Nephron progenitor cell (in vitro differentiated cells): ENCODE measurements at regions not wholly inside any gene's neighbourhood (a gene's known extent, or its start where the extent isn't known, plus 50 kb on each side); places are given as distances from the start of the nearest gene placed in this dataset.

Source experiments
- DNase-seq: peaks from one replicate; pipeline ENCODE4 v3.0.0; 2021
- H3K27ac Mint-ChIP-seq: 2 replicates; pipeline ENCODE4 v1.8.0; 2021; ENCODE audit warnings: mild to moderate bottlenecking, moderate library complexity, mixed read lengths
- H3K27me3 Mint-ChIP-seq: 2 replicates; pipeline ENCODE4 v1.8.0; 2021; ENCODE audit warnings: mild to moderate bottlenecking, low read depth, mixed read lengths; ENCODE audit not compliant: poor library complexity
- H3K36me3 Mint-ChIP-seq: 2 replicates; pipeline ENCODE4 v1.8.0; 2021; ENCODE audit warnings: low read depth, mixed read lengths
- H3K4me1 Mint-ChIP-seq: 2 replicates; pipeline ENCODE4 v1.8.0; 2021; ENCODE audit warnings: mixed read lengths
- H3K4me3 Mint-ChIP-seq: 2 replicates; pipeline ENCODE4 v1.8.0; 2021; ENCODE audit warnings: mild to moderate bottlenecking, moderate library complexity, mixed read lengths
- H3K9me3 Mint-ChIP-seq: 2 replicates; pipeline ENCODE4 v1.8.0; 2021; ENCODE audit warnings: mild to moderate bottlenecking, moderate library complexity, mixed read lengths
- CTCF ChIP-seq: fragments of 200-600 bp; sonication (generic); IDR thresholded peaks from 2 replicates; pipeline ENCODE4 v1.5.0; 2021; ENCODE audit warnings: antibody characterized with exemption

- no peak for DNase-seq
- Mint-ChIP-seq H3K36me3 (no peaks in the 10 kb centered on the region), H3K4me3 (no peak overlapping the region), H3K4me1 (peaks cover 14% of the 10 kb centered on the region), H3K27ac (no peak overlapping the region), H3K27me3 (peaks cover 3% of the 10 kb centered on the region), H3K9me3 (peaks cover 18% of the 10 kb centered on the region)
- TF ChIP-seq CTCF = no peak
Measured at GRCh38 chr3:66095295-66096001, 56.7 kb upstream of the MAGI1 start.

- DNase-seq = no peak
- TF ChIP-seq CTCF = no peak
- Mint-ChIP-seq H3K4me1 (peaks cover 7% of the 10 kb centered on the region), H3K4me3 (no peak overlapping the region), H3K36me3 (no peaks in the 10 kb centered on the region), H3K27ac (no peak overlapping the region), H3K9me3 (peaks cover 18% of the 10 kb centered on the region), H3K27me3 (peaks cover 3% of the 10 kb centered on the region)
Measured at GRCh38 chr3:66093981-66094380, 55.3 kb upstream of the MAGI1 start.

- no peak for TF ChIP-seq CTCF
- DNase-seq = no peak
- Mint-ChIP-seq H3K4me1 (peaks cover 7% of the 10 kb centered on the region), H3K9me3 (peaks cover 18% of the 10 kb centered on the region), H3K27me3 (peaks cover 7% of the 10 kb centered on the region), H3K27ac (no peak overlapping the region), H3K4me3 (no peak overlapping the region), H3K36me3 (no peaks in the 10 kb centered on the region)
Measured at GRCh38 chr3:66092175-66092995, 53.7 kb upstream of the MAGI1 start.
